ENCODE measurements at regions not wholly inside any gene's neighbourhood (a gene's known extent, or its start where the extent isn't known, plus 50 kb on each side); places are given as distances from the start of the nearest gene placed in this dataset.

GRCh38 chrX:42920752-42921151, 142.8 kb upstream of the PPP1R2C start:
- H3K9me3 Mint-ChIP-seq = peaks cover 5% of the 10 kb centered on the region
- CTCF ChIA-PET = no interaction called here
- no peak overlapping the region for H3K27ac Mint-ChIP-seq
- no peak for DNase-seq
- no peaks in the 10 kb centered on the region for H3K4me1 Mint-ChIP-seq (ENCODE audit: low read depth)
- no peak overlapping the region for H3K4me3 Mint-ChIP-seq
- no peaks in the 10 kb centered on the region for H3K36me3 Mint-ChIP-seq
- H3K27me3 Mint-ChIP-seq = no peaks in the 10 kb centered on the region
- intact Hi-C loops (cut with micrococcal nuclease) = no loop called here
- POLR2A ChIA-PET = no interaction called here

GRCh38 chrX:42930071-42930470, 152.1 kb upstream of the PPP1R2C start:
- no peaks in the 10 kb centered on the region for H3K36me3 Mint-ChIP-seq
- DNase-seq = no peak
- intact Hi-C loops (cut with micrococcal nuclease) = no loop called here
- ChIA-PET POLR2A (no interaction called here), CTCF (no interaction called here)
- H3K4me3 Mint-ChIP-seq = no peak overlapping the region
- no peaks in the 10 kb centered on the region for H3K27me3 Mint-ChIP-seq
- peaks cover 15% of the 10 kb centered on the region for H3K4me1 Mint-ChIP-seq (ENCODE audit: low read depth)
- no peaks in the 10 kb centered on the region for H3K9me3 Mint-ChIP-seq
- no peak overlapping the region for H3K27ac Mint-ChIP-seq

GRCh38 chrX:42930951-42931350, 153.0 kb upstream of the PPP1R2C start:
- no peak for DNase-seq
- H3K36me3 Mint-ChIP-seq = no peaks in the 10 kb centered on the region
- H3K4me3 Mint-ChIP-seq = no peak overlapping the region
- H3K9me3 Mint-ChIP-seq = no peaks in the 10 kb centered on the region
- peaks cover 18% of the 10 kb centered on the region for H3K4me1 Mint-ChIP-seq (ENCODE audit: low read depth)
- CTCF ChIA-PET = no interaction called here
- no peaks in the 10 kb centered on the region for H3K27me3 Mint-ChIP-seq
- H3K27ac Mint-ChIP-seq = no peak overlapping the region
- POLR2A ChIA-PET = no interaction called here
- intact Hi-C loops (cut with micrococcal nuclease) = no loop called here

GRCh38 chrX:42933187-42933586, 155.2 kb upstream of the PPP1R2C start:
- Mint-ChIP-seq H3K27me3 (no peaks in the 10 kb centered on the region), H3K9me3 (no peaks in the 10 kb centered on the region), H3K4me1 (ENCODE audit: low read depth) (peaks cover 18% of the 10 kb centered on the region), H3K4me3 (no peak overlapping the region), H3K27ac (no peak overlapping the region), H3K36me3 (no peaks in the 10 kb centered on the region)
- ChIA-PET CTCF (no interaction called here), POLR2A (no interaction called here)
- intact Hi-C loops (cut with micrococcal nuclease) = no loop called here
- no peak for DNase-seq

- ChIA-PET POLR2A (no interaction called here), CTCF (no interaction called here)
- no peaks in the 10 kb centered on the region for H3K9me3 Mint-ChIP-seq
- H3K4me3 Mint-ChIP-seq = peak overlapping the region; percentile 46
- peaks cover 25% of the 10 kb centered on the region for H3K4me1 Mint-ChIP-seq (ENCODE audit: low read depth)
- peak overlapping the region; percentile 79 for H3K27ac Mint-ChIP-seq
- peak; percentile 41 for DNase-seq
- peaks cover 6% of the 10 kb centered on the region for H3K36me3 Mint-ChIP-seq
- intact Hi-C loops (cut with micrococcal nuclease) = no loop called here
- H3K27me3 Mint-ChIP-seq = no peaks in the 10 kb centered on the region
These were observed 156.2 kb upstream of the PPP1R2C start for GRCh38 chrX:42934020-42934726.

GRCh38 chrX:42941671-42942070, 163.7 kb upstream of the PPP1R2C start:
- intact Hi-C loops (cut with micrococcal nuclease) = loop anchor here (2.0 kb wide), 1 partner anchor 1019 kb away; the partner anchor contains the start of gene CASK

GRCh38 chrX:42943051-42943974, 165.3 kb upstream of the PPP1R2C start:
- peak; percentile 52 for DNase-seq
- no peaks in the 10 kb centered on the region for H3K27me3 Mint-ChIP-seq
- peak overlapping the region; percentile 16 for H3K4me3 Mint-ChIP-seq
- intact Hi-C loops (cut with micrococcal nuclease) = loop anchor here (2.0 kb wide), 1 partner anchor 1021 kb away; the partner anchor contains the start of gene CASK
- ChIA-PET CTCF (no interaction called here), POLR2A (interaction anchor here (0.9 kb wide), 1 partner anchor 1025 kb away, joined by 3 read pairs; no protein-coding TSS in a partner anchor)
- H3K27ac Mint-ChIP-seq = peak overlapping the region; percentile 95
- no peaks in the 10 kb centered on the region for H3K9me3 Mint-ChIP-seq
- H3K36me3 Mint-ChIP-seq = peaks cover 5% of the 10 kb centered on the region
- peaks cover 75% of the 10 kb centered on the region for H3K4me1 Mint-ChIP-seq (ENCODE audit: low read depth)

More at GRCh38 chrX:42941671-42942070, 163.7 kb upstream of the PPP1R2C start:
- Mint-ChIP-seq H3K4me1 (ENCODE audit: low read depth) (peaks cover 62% of the 10 kb centered on the region), H3K27ac (peak overlapping the region; percentile 95), H3K27me3 (no peaks in the 10 kb centered on the region), H3K4me3 (no peak overlapping the region), H3K36me3 (peaks cover 6% of the 10 kb centered on the region), H3K9me3 (no peaks in the 10 kb centered on the region)
- no peak for DNase-seq
- POLR2A ChIA-PET = no interaction called here
- CTCF ChIA-PET = no interaction called here

- ChIA-PET CTCF (no interaction called here), POLR2A (no interaction called here)
- Mint-ChIP-seq H3K36me3 (no peaks in the 10 kb centered on the region), H3K27me3 (no peaks in the 10 kb centered on the region), H3K4me3 (peak overlapping the region; percentile 20), H3K27ac (peak overlapping the region; percentile 95), H3K9me3 (no peaks in the 10 kb centered on the region), H3K4me1 (ENCODE audit: low read depth) (peaks cover 81% of the 10 kb centered on the region)
- DNase-seq = peak; percentile 20
- intact Hi-C loops (cut with micrococcal nuclease) = no loop called here
These were observed 166.5 kb upstream of the PPP1R2C start for GRCh38 chrX:42944381-42944998.

- Mint-ChIP-seq H3K27me3 (no peaks in the 10 kb centered on the region), H3K4me3 (peak overlapping the region; percentile 69), H3K27ac (peak overlapping the region; percentile 95), H3K4me1 (ENCODE audit: low read depth) (peaks cover 70% of the 10 kb centered on the region), H3K9me3 (no peaks in the 10 kb centered on the region), H3K36me3 (no peaks in the 10 kb centered on the region)
- ChIA-PET POLR2A (no interaction called here), CTCF (no interaction called here)
- intact Hi-C loops (cut with micrococcal nuclease) = no loop called here
- DNase-seq = peak; percentile 19
These were observed 168.7 kb upstream of the PPP1R2C start for GRCh38 chrX:42946544-42947194.

- Mint-ChIP-seq H3K9me3 (no peaks in the 10 kb centered on the region), H3K36me3 (no peaks in the 10 kb centered on the region), H3K27me3 (no peaks in the 10 kb centered on the region), H3K27ac (peak overlapping the region; percentile 95), H3K4me1 (ENCODE audit: low read depth) (peaks cover 58% of the 10 kb centered on the region), H3K4me3 (peak overlapping the region; percentile 8)
- ChIA-PET POLR2A (no interaction called here), CTCF (no interaction called here)
- intact Hi-C loops (cut with micrococcal nuclease) = no loop called here
- DNase-seq = peak; percentile 29
These were observed 171.0 kb upstream of the PPP1R2C start for GRCh38 chrX:42948723-42949657.

GRCh38 chrX:42951747-42952146, 173.8 kb upstream of the PPP1R2C start:
- ChIA-PET CTCF (interaction anchor here (0.6 kb wide), 1 partner anchor 21 kb away, joined by 4 read pairs; no protein-coding TSS in a partner anchor), POLR2A (no interaction called here)
- intact Hi-C loops (cut with micrococcal nuclease) = no loop called here
- Mint-ChIP-seq H3K9me3 (no peaks in the 10 kb centered on the region), H3K27ac (peak overlapping the region; percentile 18), H3K36me3 (no peaks in the 10 kb centered on the region), H3K4me3 (no peak overlapping the region), H3K4me1 (ENCODE audit: low read depth) (peaks cover 47% of the 10 kb centered on the region), H3K27me3 (no peaks in the 10 kb centered on the region)
- no peak for DNase-seq
